ENCODE measurements at regions not wholly inside any gene's neighbourhood (a gene's known extent, or its start where the extent isn't known, plus 50 kb on each side); places are given as distances from the start of the nearest gene placed in this dataset. TPM values are rescaled to one million over a fixed set of nuclear protein-coding genes. Genes with fewer than 3 reads are reported as not detected.
"Not testable (repeated sequence)": the region's sequence is repeated elsewhere in the genome, so short reads cannot be mapped to it uniquely, and the experiment has no call there.

- Histone ChIP-seq H3K4me1 (no peaks in the 10 kb centered on the region), H3K36me3 (no peaks in the 10 kb centered on the region), H3K27ac (no peak overlapping the region), H3K9me3 (no peaks in the 10 kb centered on the region), H3K4me3 (no peak overlapping the region), H3K27me3 (no peaks in the 10 kb centered on the region)
- no peak for DNase-seq
- intact Hi-C loops (cut with DNase I; ENCODE audit: low total_unique reads): no loop called here
- TF ChIP-seq, protein P1, sequence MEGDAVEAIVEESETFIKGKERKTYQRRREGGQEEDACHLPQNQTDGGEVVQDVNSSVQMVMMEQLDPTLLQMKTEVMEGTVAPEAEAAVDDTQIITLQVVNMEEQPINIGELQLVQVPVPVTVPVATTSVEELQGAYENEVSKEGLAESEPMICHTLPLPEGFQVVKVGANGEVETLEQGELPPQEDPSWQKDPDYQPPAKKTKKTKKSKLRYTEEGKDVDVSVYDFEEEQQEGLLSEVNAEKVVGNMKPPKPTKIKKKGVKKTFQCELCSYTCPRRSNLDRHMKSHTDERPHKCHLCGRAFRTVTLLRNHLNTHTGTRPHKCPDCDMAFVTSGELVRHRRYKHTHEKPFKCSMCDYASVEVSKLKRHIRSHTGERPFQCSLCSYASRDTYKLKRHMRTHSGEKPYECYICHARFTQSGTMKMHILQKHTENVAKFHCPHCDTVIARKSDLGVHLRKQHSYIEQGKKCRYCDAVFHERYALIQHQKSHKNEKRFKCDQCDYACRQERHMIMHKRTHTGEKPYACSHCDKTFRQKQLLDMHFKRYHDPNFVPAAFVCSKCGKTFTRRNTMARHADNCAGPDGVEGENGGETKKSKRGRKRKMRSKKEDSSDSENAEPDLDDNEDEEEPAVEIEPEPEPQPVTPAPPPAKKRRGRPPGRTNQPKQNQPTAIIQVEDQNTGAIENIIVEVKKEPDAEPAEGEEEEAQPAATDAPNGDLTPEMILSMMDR (IDR thresholded peaks at IDR 0.05): no peak
- no peak for TF ChIP-seq POLR2A (IDR thresholded peaks at IDR 0.05)
These were observed 118.3 kb downstream of the MTHFS start for GRCh38 chr15:79778378-79778990.

DNA sequence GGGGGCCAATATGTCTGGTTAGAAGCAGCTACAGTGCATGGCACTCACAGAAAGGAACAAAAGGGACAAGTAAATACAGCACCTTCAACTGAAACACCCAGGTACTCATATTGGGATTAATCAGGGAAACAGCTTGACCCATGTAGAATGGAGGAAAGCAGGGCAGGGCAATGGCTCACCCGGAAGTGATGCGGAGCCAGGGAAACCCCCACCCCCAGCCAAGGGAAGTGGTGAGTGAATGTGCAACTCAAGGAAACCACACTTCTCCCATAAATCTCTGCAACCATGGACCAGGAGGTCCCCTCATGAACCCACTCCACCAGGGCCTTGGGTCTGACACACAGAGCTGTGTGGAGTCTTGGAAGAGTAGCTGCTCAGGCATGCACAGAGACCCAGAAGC is 117.1 kb downstream of the MTHFS start:
- Histone ChIP-seq H3K4me1 (no peaks in the 10 kb centered on the region), H3K4me3 (no peak overlapping the region), H3K27ac (no peak overlapping the region), H3K9me3 (no peaks in the 10 kb centered on the region), H3K27me3 (no peaks in the 10 kb centered on the region), H3K36me3 (no peaks in the 10 kb centered on the region)
- TF ChIP-seq, protein P1 (IDR thresholded peaks at IDR 0.05): no peak
- TF ChIP-seq POLR2A (IDR thresholded peaks at IDR 0.05): no peak
- no peak for DNase-seq
- intact Hi-C loops (cut with DNase I; ENCODE audit: low total_unique reads): no loop called here

GRCh38 chr15:79782307-79782706 is 114.5 kb downstream of the MTHFS start:
- intact Hi-C loops (cut with DNase I; ENCODE audit: low total_unique reads); H3K27me3 ChIP-seq; H3K9me3 ChIP-seq; H3K4me3 ChIP-seq; H3K36me3 ChIP-seq; H3K4me1 ChIP-seq; DNase-seq; H3K27ac ChIP-seq: not testable (repeated sequence)

Small RNAs in the stretch of these regions (small RNA-seq; reads per million reads assigned to genes)
- gene AC026826.2 (not detected), gene AC026826.3 (not detected)

Data from uterus (tissue), 3 donors.